Panc1 (cell line): ENCODE measurements at regions not wholly inside any gene's neighbourhood (a gene's known extent, or its start where the extent isn't known, plus 50 kb on each side); places are given as distances from the start of the nearest gene placed in this dataset.

Experiments used
- ATAC-seq: fragments of 200-7000 bp; cut with Tn5 transposase; 2 replicates; pipeline ENCODE4 v1.9.1; 2020; ENCODE audit warnings: mild to moderate bottlenecking, moderate library complexity
- BruUV-seq: library from RNA; stranded (reverse); fragments of 400-500 nt; replicated peaks from 2 replicates; lab custom pipeline; 2021; lab: Mats Ljungman, UMichigan
- CTCF ChIA-PET: fragments of 300-600 bp; sonication (Branson Sonifier 250); formaldehyde crosslinking; loops from one replicate; lab custom pipeline; 2022; ENCODE audit warnings: antibody characterized with exemption; lab: Charles Lee
- POLR2A ChIA-PET: fragments of 300-600 bp; sonication (Branson Sonifier 250); formaldehyde crosslinking; loops from one replicate; lab custom pipeline; 2022; ENCODE audit warnings: antibody characterized with exemption; lab: Charles Lee
- DNase-seq: peaks from one replicate; pipeline ENCODE4 v3.0.0-alpha.2; 2010; ENCODE audit warnings: low read depth, low spot score
- H3K27ac ChIP-seq: 2 replicates; pipeline ENCODE4 v1.5.1; 2011; ENCODE audit warnings: mild to moderate bottlenecking, low read length, inconsistent platforms
- H3K27me3 ChIP-seq: fragments of 200-500 bp; sonication (Bioruptor generic); 2 replicates; pipeline ENCODE4 v1.6.0; 2014; ENCODE audit warnings: low read length, inconsistent platforms; ENCODE audit not compliant: control insufficient read depth, insufficient read depth
- H3K36me3 ChIP-seq: fragments of 200-500 bp; sonication (Bioruptor generic); 2 replicates; pipeline ENCODE4 v1.5.1; 2014; ENCODE audit warnings: inconsistent platforms, mild to moderate bottlenecking, low read length, moderate library complexity; ENCODE audit not compliant: control insufficient read depth, insufficient read depth
- H3K4me1 ChIP-seq: 2 replicates; pipeline ENCODE4 v1.5.1; 2011; ENCODE audit warnings: inconsistent platforms, mild to moderate bottlenecking, low read length, moderate library complexity; ENCODE audit not compliant: control insufficient read depth, insufficient read depth
- H3K4me3 ChIP-seq, 2 experiments: 2 replicates each; pipeline ENCODE4 v1.5.1; 2011 to 2012; ENCODE audit warnings: low read depth in 2 of 2, low read length in 2 of 2, mild to moderate bottlenecking in 2 of 2, inconsistent platforms in 1 of 2, moderate library complexity in 1 of 2
- H3K9me3 ChIP-seq: fragments of 200-500 bp; sonication (Bioruptor generic); 2 replicates; pipeline ENCODE4 v1.5.1; 2014; ENCODE audit warnings: low read depth, mild to moderate bottlenecking, inconsistent platforms, low read length, moderate library complexity; ENCODE audit not compliant: control insufficient read depth, insufficient read depth
- POLR2AphosphoS5 ChIP-seq: IDR thresholded peaks from 2 replicates; pipeline ENCODE4 v1.6.1; 2012; ENCODE audit warnings: mild to moderate bottlenecking, low read depth, low read length, moderate library complexity
- SIN3A ChIP-seq: IDR thresholded peaks from 2 replicates; pipeline ENCODE4 v1.6.1; 2012; ENCODE audit warnings: low read depth, mild to moderate bottlenecking, low read length, moderate library complexity, borderline replicate concordance; ENCODE audit not compliant: insufficient read depth
- TCF7L2 ChIP-seq: IDR thresholded peaks from 2 replicates; pipeline ENCODE4 v1.6.1; 2011; ENCODE audit warnings: mild to moderate bottlenecking, low read depth, low read length, inconsistent platforms
- in situ Hi-C: cut with HindIII; loops from 2 replicates; pipeline ENCODE4 v1.10.0; 2016; ENCODE audit warnings: low sequenced_read_pairs, low pct_unique_long_range_greater_than_20kb
- intact Hi-C: fragments of 100-400 bp; cut with micrococcal nuclease; formaldehyde crosslinking; loops from one replicate; pipeline ENCODE4 v1.10.0; 2022; ENCODE audit not compliant: unreplicated experiment
- TF ChIP-seq, protein P1 (sequence below), 2 experiments: IDR thresholded peaks; 2 replicates each; pipeline ENCODE4 v1.6.1; 2011 to 2012; ENCODE audit warnings: low read depth in 2 of 2, control low read depth in 1 of 2, low read length in 1 of 2, mild to moderate bottlenecking in 1 of 2, moderate library complexity in 1 of 2; ENCODE audit not compliant: insufficient read depth in 1 of 2
- TF ChIP-seq, protein P2 (sequence below): fragments of 450-650 bp; IDR thresholded peaks from 2 replicates; pipeline ENCODE4 v1.5.1; 2017; ENCODE audit warnings: mild to moderate bottlenecking

DNA sequence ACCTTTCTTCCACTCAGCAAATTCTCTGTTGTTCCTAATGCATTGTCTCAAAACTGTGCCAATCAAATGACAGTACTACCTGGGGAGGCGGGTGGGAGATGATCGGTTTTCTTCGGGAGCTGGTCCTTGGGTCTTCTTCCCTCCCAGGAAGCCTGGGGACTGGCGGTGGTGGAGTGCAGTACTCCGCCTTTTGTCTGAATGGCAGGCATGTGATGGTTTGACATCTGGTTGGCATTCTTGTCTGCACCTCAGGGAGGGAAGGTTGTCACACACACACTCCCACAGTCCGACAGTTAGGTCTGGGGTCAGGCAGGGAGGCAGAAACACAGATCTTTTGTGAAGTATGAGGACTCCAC lies 114.8 kb downstream of the SNAPC1 start:
- in situ Hi-C loops, result no loop called here

DNA sequence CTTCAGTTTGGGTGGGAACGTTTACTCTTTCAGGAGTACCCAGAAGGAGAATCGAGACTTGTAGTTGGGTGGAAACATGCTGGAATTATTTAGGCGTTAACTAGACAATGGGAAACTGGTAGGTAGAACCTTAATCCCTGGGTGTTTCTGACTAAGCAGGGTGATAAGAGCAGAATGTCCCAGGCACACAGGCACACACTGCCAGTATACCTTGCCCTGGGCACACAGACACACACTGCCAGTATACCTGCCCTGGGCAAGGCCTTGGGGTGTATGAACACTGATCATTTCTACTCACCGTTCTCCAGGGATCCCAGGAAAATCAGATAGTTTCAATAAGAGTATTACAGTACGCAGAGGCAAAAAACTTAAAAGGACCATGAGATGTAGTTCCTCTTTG lies 115.5 kb downstream of the SNAPC1 start:
- intact Hi-C loops (no loop called here), in situ Hi-C loops (no loop called here)
- DNase-seq (no peak), ATAC-seq (no peak)
- Histone ChIP-seq H3K36me3 (no peaks in the 10 kb centered on the region), H3K4me3 (no peak overlapping the region), H3K4me1 (no peaks in the 10 kb centered on the region), H3K9me3 (no peaks in the 10 kb centered on the region), H3K27ac (no peak overlapping the region), H3K27me3 (peaks cover 3% of the 10 kb centered on the region; the same call in 1 of the 2 replicates)
- ChIA-PET POLR2A (no interaction called here), CTCF (no interaction called here)
- BruUV-seq, result no TSS peak
- TF ChIP-seq, protein P1, sequence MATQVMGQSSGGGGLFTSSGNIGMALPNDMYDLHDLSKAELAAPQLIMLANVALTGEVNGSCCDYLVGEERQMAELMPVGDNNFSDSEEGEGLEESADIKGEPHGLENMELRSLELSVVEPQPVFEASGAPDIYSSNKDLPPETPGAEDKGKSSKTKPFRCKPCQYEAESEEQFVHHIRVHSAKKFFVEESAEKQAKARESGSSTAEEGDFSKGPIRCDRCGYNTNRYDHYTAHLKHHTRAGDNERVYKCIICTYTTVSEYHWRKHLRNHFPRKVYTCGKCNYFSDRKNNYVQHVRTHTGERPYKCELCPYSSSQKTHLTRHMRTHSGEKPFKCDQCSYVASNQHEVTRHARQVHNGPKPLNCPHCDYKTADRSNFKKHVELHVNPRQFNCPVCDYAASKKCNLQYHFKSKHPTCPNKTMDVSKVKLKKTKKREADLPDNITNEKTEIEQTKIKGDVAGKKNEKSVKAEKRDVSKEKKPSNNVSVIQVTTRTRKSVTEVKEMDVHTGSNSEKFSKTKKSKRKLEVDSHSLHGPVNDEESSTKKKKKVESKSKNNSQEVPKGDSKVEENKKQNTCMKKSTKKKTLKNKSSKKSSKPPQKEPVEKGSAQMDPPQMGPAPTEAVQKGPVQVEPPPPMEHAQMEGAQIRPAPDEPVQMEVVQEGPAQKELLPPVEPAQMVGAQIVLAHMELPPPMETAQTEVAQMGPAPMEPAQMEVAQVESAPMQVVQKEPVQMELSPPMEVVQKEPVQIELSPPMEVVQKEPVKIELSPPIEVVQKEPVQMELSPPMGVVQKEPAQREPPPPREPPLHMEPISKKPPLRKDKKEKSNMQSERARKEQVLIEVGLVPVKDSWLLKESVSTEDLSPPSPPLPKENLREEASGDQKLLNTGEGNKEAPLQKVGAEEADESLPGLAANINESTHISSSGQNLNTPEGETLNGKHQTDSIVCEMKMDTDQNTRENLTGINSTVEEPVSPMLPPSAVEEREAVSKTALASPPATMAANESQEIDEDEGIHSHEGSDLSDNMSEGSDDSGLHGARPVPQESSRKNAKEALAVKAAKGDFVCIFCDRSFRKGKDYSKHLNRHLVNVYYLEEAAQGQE (IDR thresholded peaks at IDR 0.05; ENCODE audit: insufficient read depth in 1 of 2, low read depth in 2 of 2, low read length in 1 of 2), result no peak
- TF ChIP-seq, protein P2, sequence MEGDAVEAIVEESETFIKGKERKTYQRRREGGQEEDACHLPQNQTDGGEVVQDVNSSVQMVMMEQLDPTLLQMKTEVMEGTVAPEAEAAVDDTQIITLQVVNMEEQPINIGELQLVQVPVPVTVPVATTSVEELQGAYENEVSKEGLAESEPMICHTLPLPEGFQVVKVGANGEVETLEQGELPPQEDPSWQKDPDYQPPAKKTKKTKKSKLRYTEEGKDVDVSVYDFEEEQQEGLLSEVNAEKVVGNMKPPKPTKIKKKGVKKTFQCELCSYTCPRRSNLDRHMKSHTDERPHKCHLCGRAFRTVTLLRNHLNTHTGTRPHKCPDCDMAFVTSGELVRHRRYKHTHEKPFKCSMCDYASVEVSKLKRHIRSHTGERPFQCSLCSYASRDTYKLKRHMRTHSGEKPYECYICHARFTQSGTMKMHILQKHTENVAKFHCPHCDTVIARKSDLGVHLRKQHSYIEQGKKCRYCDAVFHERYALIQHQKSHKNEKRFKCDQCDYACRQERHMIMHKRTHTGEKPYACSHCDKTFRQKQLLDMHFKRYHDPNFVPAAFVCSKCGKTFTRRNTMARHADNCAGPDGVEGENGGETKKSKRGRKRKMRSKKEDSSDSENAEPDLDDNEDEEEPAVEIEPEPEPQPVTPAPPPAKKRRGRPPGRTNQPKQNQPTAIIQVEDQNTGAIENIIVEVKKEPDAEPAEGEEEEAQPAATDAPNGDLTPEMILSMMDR, result no peak
- TF ChIP-seq POLR2AphosphoS5, result no peak
- no peak for TF ChIP-seq SIN3A
- no peak for TF ChIP-seq TCF7L2

More for the DNA sequence above, 114.8 kb downstream of the SNAPC1 start:
- TF ChIP-seq POLR2AphosphoS5, result no peak
- TF ChIP-seq, protein P2, result no peak
- TF ChIP-seq TCF7L2, result no peak
- TF ChIP-seq, protein P1 (IDR thresholded peaks at IDR 0.05; ENCODE audit: insufficient read depth in 1 of 2, low read depth in 2 of 2, low read length in 1 of 2), result no peak
- no peak for TF ChIP-seq SIN3A
- CTCF ChIA-PET, result interaction anchor here (0.7 kb wide), 1 partner anchor 11 kb away, joined by 4 read pairs; no protein-coding TSS in a partner anchor
- POLR2A ChIA-PET, result no interaction called here
- Histone ChIP-seq H3K4me1 (no peaks in the 10 kb centered on the region), H3K27ac (no peak overlapping the region), H3K4me3 (no peak overlapping the region), H3K36me3 (no peaks in the 10 kb centered on the region), H3K27me3 (peaks cover 3% of the 10 kb centered on the region; the same call in 1 of the 2 replicates), H3K9me3 (no peaks in the 10 kb centered on the region)
- intact Hi-C loops, result no loop called here
- DNase-seq, result no peak
- no peak for ATAC-seq
- no TSS peak for BruUV-seq
